OCI-LY1 (cell line): ENCODE measurements at regions not wholly inside any gene's neighbourhood (a gene's known extent, or its start where the extent isn't known, plus 50 kb on each side); places are given as distances from the start of the nearest gene placed in this dataset.

Source experiments
- H2AFZ ChIP-seq: fragments of 200-600 bp; sonication (generic), shearing (Covaris generic); 2 replicates; pipeline ENCODE4 v1.6.0; 2014; ENCODE audit warnings: antibody characterized with exemption, mild to moderate bottlenecking, low read length
- H3F3A ChIP-seq: fragments of 200-600 bp; sonication (generic), shearing (Covaris generic); 2 replicates; pipeline ENCODE4 v1.6.0; 2014; ENCODE audit warnings: mild to moderate bottlenecking, antibody characterized with exemption, low read length, moderate library complexity; ENCODE audit not compliant: insufficient read depth
- H3K27ac ChIP-seq: fragments of 200-600 bp; sonication (generic); 2 replicates; pipeline ENCODE4 v1.5.1; 2014; ENCODE audit warnings: low read length, mixed run types, mild to moderate bottlenecking, low read depth; ENCODE audit not compliant: poor library complexity, severe bottlenecking
- H3K27me3 ChIP-seq: fragments of 200-600 bp; sonication (generic); 2 replicates; pipeline ENCODE4 v1.6.0; 2014; ENCODE audit warnings: antibody characterized with exemption, mild to moderate bottlenecking, low read length, moderate library complexity; ENCODE audit not compliant: insufficient read depth
- H3K36me3 ChIP-seq: fragments of 200-600 bp; sonication (generic); 2 replicates; pipeline ENCODE4 v1.6.1; 2014; ENCODE audit warnings: mild to moderate bottlenecking, antibody characterized with exemption, low read length, moderate library complexity, mixed read lengths; ENCODE audit not compliant: insufficient read depth
- H3K4me1 ChIP-seq: fragments of 200-600 bp; sonication (generic); 2 replicates; pipeline ENCODE4 v1.5.1; 2014; ENCODE audit warnings: mild to moderate bottlenecking, low read length, moderate library complexity; ENCODE audit not compliant: insufficient read depth, severe bottlenecking
- H3K4me2 ChIP-seq: fragments of 200-600 bp; sonication (generic), shearing (Covaris generic); 2 replicates; pipeline ENCODE4 v1.6.1; 2014; ENCODE audit warnings: low read length
- H3K4me3 ChIP-seq: fragments of 200-600 bp; sonication (generic); 2 replicates; pipeline ENCODE4 v1.5.1; 2014; ENCODE audit warnings: low read length, low read depth, mild to moderate bottlenecking, mixed read lengths; ENCODE audit not compliant: poor library complexity, severe bottlenecking
- H3K79me2 ChIP-seq: fragments of 200-600 bp; shearing (Covaris generic); 2 replicates; pipeline ENCODE4 v1.6.1; 2016; ENCODE audit warnings: mixed run types, low read length, mixed read lengths; ENCODE audit not compliant: insufficient read depth
- H3K9ac ChIP-seq: fragments of 200-600 bp; sonication (generic), shearing (Covaris generic); 2 replicates; pipeline ENCODE4 v1.6.1; 2014; ENCODE audit warnings: mild to moderate bottlenecking, low read length, mixed read lengths
- H3K9me2 ChIP-seq: fragments of 200-600 bp; sonication (generic), shearing (Covaris generic); 2 replicates; pipeline ENCODE4 v1.6.1; 2014; ENCODE audit warnings: low read depth, mild to moderate bottlenecking, low read length, mixed read lengths
- H3K9me3 ChIP-seq: fragments of 200-600 bp; shearing (Covaris generic); 2 replicates; pipeline ENCODE4 v1.6.1; 2014; ENCODE audit warnings: low read length, mixed read lengths
- H4K20me1 ChIP-seq: fragments of 200-600 bp; sonication (generic), shearing (Covaris generic); 2 replicates; pipeline ENCODE4 v1.6.0; 2016; ENCODE audit warnings: mild to moderate bottlenecking, low read length; ENCODE audit not compliant: insufficient read depth
- EZH2 ChIP-seq: fragments of 200-600 bp; sonication (generic), shearing (Covaris generic); IDR thresholded peaks from 2 replicates; pipeline ENCODE4 v1.8.0; 2017; ENCODE audit warnings: borderline replicate concordance, mixed run types, mild to moderate bottlenecking, antibody characterized with exemption, low read length, moderate library complexity, mixed read lengths
- TF ChIP-seq, protein P1 (sequence below): fragments of 200-600 bp; sonication (generic), shearing (Covaris generic); IDR thresholded peaks from 2 replicates; pipeline ENCODE4 v1.5.1; 2017; ENCODE audit warnings: mild to moderate bottlenecking, antibody characterized with exemption, low read length, moderate library complexity, mixed read lengths

DNA sequence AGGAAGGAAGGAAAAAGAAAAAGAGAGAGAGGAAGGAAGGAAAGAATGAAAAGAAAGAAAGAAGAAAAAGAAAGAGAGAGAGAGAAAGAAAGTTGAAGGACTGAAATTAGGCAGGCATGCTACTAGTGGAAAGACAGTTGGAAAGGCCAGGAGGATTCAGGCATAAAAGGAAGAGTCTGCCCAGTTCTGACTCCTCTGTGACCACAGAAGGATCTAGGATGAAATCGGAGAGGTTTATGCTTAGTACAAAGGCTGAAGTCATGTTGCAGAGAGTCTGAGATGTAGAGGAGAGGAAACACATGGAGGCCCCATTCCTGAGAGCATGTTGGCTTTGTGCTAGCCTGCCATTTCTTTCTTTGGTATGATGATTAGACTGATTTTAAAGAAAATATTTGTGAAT, 246.5 kb upstream of the ARGLU1 start:
- H3F3A ChIP-seq = no peaks in the 10 kb centered on the region
- H3K9me2 ChIP-seq = no peaks in the 10 kb centered on the region
- TF ChIP-seq, protein P1, sequence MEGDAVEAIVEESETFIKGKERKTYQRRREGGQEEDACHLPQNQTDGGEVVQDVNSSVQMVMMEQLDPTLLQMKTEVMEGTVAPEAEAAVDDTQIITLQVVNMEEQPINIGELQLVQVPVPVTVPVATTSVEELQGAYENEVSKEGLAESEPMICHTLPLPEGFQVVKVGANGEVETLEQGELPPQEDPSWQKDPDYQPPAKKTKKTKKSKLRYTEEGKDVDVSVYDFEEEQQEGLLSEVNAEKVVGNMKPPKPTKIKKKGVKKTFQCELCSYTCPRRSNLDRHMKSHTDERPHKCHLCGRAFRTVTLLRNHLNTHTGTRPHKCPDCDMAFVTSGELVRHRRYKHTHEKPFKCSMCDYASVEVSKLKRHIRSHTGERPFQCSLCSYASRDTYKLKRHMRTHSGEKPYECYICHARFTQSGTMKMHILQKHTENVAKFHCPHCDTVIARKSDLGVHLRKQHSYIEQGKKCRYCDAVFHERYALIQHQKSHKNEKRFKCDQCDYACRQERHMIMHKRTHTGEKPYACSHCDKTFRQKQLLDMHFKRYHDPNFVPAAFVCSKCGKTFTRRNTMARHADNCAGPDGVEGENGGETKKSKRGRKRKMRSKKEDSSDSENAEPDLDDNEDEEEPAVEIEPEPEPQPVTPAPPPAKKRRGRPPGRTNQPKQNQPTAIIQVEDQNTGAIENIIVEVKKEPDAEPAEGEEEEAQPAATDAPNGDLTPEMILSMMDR = no peak
- no peak for TF ChIP-seq EZH2
- H4K20me1 ChIP-seq = no peaks in the 10 kb centered on the region
- H3K4me1 ChIP-seq = no peaks in the 10 kb centered on the region
- H2AFZ ChIP-seq = no peak overlapping the region
- H3K9me3 ChIP-seq = no peaks in the 10 kb centered on the region
- H3K79me2 ChIP-seq = no peaks in the 10 kb centered on the region; the same call in 1 of the 2 replicates
- H3K27ac ChIP-seq = no peak overlapping the region
- H3K36me3 ChIP-seq = no peaks in the 10 kb centered on the region
- no peaks in the 10 kb centered on the region for H3K27me3 ChIP-seq
- no peak overlapping the region for H3K4me2 ChIP-seq
- H3K9ac ChIP-seq = no peak overlapping the region
- H3K4me3 ChIP-seq = no peak overlapping the region

DNA sequence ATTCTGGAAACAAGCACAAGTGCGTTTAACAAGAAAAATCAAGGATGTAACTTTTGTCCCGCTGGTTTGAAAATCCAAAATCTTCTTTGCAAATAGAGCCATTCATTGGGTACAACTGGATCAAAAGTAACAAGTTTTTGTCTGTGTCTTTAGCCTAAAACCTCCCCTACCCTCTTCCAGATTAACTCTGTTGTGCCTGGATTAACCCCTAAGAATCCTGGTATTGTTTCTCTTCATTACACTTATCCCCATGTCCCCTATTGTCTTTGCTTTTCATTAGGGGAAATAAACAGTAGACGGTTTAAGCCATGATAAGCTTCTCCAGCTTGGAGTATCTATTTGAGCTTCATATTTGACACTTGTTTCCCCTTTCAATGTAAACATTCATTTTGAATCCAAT, 242.1 kb upstream of the ARGLU1 start:
- TF ChIP-seq EZH2 = no peak
- TF ChIP-seq, protein P1 = no peak
- Histone ChIP-seq H3F3A (no peaks in the 10 kb centered on the region), H2AFZ (no peak overlapping the region), H3K4me1 (no peaks in the 10 kb centered on the region), H3K27me3 (no peaks in the 10 kb centered on the region), H3K79me2 (no peaks in the 10 kb centered on the region), H3K9me3 (no peaks in the 10 kb centered on the region), H3K4me2 (no peak overlapping the region), H3K9me2 (no peaks in the 10 kb centered on the region), H3K9ac (no peak overlapping the region), H3K36me3 (no peaks in the 10 kb centered on the region), H4K20me1 (no peaks in the 10 kb centered on the region), H3K4me3 (no peak overlapping the region), H3K27ac (no peak overlapping the region)

DNA sequence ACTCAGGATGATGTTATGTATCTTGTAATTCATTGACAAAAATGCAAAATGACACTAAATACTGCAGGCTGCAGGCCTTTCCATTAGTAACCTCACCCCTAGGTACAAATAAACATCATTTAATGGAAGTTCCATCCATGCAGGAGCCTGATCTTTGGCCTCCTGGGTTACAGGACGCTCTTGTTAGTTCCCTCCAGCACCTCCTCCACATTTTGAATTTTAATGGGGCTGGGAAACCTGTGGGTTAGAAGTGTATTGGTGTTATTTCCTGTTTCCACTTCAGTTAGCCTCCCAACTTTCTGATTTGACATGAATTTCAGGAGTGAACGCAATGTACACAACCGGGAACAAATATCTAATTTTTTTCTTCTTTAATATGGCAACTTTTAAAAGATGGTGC, 237.1 kb upstream of the ARGLU1 start:
- H3K9me2 ChIP-seq = no peaks in the 10 kb centered on the region
- no peak overlapping the region for H3K9ac ChIP-seq
- H3K79me2 ChIP-seq = no peaks in the 10 kb centered on the region
- H3K4me3 ChIP-seq = no peak overlapping the region
- no peaks in the 10 kb centered on the region for H3K27me3 ChIP-seq
- H3F3A ChIP-seq = no peaks in the 10 kb centered on the region
- no peaks in the 10 kb centered on the region for H3K36me3 ChIP-seq
- no peak overlapping the region for H3K4me2 ChIP-seq
- H4K20me1 ChIP-seq = no peaks in the 10 kb centered on the region
- no peak overlapping the region for H2AFZ ChIP-seq
- no peaks in the 10 kb centered on the region for H3K9me3 ChIP-seq
- no peak overlapping the region for H3K27ac ChIP-seq
- H3K4me1 ChIP-seq = no peaks in the 10 kb centered on the region
- no peak for TF ChIP-seq EZH2
- TF ChIP-seq, protein P1 = no peak
